NCI-H2196 (cell line): ENCODE measurements at regions not wholly inside any gene's neighbourhood (a gene's known extent, or its start where the extent isn't known, plus 50 kb on each side); places are given as distances from the start of the nearest gene placed in this dataset.
"Not testable (repeated sequence)": the region's sequence is repeated elsewhere in the genome, so short reads cannot be mapped to it uniquely, and the experiment has no call there.

Source experiments
- DNase-seq: peaks from one replicate; lab custom pipeline; 2025; ENCODE audit not compliant: unreplicated experiment; lab: John Stamatoyannopoulos, UW

- DNase-seq, result no peak
Measured at GRCh38 chr2:195572895-195573683, 83.9 kb upstream of the SLC39A10 start.

DNA sequence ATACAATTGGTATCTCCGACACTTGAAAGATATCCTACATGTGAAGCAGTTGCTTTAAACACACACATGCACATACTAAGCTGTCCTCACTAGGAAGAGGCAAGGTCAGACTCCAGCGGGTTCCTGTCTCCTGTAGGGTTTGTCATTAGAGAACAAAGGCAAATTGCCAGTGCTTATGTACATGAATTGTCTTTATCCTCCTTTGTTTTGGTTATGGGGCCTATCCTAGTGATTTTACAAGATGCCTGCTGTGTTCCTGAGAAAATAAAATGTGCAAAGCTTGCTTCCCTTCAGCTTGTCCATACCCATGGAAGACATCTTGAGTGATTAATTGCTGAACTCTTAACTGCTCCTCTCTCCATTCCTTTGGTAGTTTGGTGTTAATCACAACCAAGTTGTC, 86.7 kb upstream of the SLC39A10 start:
- DNase-seq, result no peak

DNA sequence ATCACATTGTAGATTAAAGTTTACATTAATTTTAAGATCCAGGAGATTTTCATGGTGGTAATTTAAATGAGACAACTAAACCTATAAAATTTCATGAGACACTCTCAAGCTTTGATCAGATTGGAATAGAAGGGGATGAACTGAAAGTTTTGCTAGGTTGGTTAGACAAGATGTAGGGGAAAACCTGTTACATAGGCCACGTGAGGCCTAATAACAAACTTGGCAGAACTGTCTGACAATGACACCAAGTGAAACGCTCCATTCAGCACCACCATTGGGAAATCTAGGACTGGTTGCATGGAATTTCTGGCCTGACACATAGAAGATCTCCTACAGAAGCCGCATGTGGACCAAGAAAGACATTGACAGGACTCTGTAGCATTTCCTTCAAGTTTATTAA, 87.8 kb upstream of the SLC39A10 start:
- DNase-seq, result no peak

GRCh38 chr2:195564625-195565135, 92.3 kb upstream of the SLC39A10 start:
- DNase-seq, result not testable (repeated sequence)

DNA sequence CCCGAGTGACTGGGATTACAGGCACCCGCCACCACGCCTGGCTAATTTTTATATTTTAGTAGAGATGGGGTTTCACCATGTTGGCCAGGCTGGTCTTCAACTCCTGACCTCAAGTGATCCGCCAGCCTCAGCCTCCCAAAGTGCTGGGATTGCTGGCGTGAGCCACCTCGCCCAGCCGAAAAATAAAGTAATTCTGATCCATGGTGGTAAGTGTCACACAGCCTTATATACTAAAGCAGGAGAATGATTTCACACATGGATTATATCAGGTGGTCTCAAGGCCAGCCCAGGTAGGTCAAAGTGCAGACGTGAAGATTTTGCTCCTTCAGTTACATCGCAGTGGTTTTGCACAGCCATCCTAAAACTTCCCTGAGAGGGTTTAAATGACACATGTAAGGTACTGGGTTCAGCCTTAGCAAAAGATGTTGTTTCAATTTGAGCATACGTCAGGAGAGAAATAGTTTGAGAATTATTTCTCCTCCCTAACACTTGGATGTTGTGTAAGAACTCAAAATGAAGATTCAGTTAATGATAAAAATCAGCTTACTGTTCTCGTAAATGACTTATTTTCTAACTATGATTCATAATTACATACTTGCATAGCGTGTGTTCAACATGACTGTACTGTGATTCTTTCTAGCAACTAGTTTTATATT, 93.0 kb upstream of the SLC39A10 start:
- no peak for DNase-seq

DNA sequence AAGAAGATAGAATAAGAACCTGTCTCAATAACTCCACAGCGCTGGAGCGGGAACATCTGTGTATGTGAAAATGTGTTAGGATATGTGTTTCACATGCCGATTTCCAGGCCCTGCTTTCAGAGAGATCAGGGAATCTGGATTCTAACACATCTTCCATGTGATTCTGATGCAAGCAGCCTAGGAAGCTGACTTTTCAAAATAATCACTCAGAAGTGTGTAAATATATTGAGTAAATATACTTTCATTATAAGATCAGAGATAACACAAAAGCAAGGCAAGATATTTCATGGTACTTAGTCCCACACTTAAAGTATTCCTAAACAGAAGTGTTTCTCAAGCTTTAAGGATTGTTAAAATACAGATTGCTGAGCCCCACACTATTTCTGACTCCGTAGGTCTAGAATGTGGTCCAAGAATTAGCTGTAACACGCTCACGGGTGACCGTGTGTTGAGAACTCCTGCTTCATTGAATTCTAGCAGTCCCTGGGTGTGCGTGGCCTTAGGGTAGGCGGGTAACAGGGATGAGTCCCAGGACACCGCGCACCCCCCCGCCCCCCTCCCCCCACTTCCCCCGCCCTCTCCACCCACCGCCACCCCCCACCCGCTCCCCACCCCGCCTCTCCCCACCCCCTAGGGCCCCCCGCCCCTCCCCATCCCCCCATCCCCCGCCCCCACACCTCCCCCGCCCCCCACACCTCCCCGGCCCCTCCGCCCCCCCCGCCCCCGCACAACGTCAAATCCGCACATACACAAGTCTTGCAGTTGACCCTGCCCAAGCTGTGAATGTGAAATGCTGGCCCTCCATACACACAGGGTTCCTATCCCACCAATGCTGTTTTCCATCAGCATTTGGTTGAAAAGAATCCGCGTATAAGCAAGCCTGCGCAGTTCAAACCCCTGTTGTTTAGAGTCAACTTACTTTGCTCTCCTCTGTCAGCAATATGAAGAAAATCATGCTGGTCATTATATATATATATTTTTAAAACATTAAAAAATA, 94.2 kb upstream of the SLC39A10 start:
- no peak for DNase-seq

GRCh38 chr2:195561116-195561921, 95.7 kb upstream of the SLC39A10 start:
- no peak for DNase-seq

- DNase-seq, result no peak
Measured at GRCh38 chr2:195560209-195560895, 96.7 kb upstream of the SLC39A10 start.

GRCh38 chr2:195559431-195559914, 97.6 kb upstream of the SLC39A10 start:
- no peak for DNase-seq

DNA sequence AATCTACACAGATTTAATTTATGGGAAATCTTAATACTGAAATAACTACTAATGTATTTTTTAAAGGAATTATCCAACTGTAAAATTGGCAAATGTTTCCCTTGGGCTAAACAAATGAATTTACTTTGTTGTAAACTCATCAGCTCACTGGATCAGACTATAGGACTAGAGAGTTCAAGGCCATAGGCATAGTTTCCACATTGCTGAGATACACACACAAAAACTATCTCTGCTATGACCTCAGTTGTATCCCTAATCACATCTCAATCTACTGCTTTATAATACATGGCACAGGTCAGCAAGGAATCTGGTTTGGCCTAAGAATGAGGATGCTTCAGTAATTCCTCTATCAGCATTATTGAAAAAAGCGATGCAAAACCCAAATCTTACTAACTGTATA, 101.1 kb upstream of the SLC39A10 start:
- DNase-seq, result no peak

- DNase-seq, result no peak
Measured at GRCh38 chr2:195552581-195552980, 104.4 kb upstream of the SLC39A10 start.

DNA sequence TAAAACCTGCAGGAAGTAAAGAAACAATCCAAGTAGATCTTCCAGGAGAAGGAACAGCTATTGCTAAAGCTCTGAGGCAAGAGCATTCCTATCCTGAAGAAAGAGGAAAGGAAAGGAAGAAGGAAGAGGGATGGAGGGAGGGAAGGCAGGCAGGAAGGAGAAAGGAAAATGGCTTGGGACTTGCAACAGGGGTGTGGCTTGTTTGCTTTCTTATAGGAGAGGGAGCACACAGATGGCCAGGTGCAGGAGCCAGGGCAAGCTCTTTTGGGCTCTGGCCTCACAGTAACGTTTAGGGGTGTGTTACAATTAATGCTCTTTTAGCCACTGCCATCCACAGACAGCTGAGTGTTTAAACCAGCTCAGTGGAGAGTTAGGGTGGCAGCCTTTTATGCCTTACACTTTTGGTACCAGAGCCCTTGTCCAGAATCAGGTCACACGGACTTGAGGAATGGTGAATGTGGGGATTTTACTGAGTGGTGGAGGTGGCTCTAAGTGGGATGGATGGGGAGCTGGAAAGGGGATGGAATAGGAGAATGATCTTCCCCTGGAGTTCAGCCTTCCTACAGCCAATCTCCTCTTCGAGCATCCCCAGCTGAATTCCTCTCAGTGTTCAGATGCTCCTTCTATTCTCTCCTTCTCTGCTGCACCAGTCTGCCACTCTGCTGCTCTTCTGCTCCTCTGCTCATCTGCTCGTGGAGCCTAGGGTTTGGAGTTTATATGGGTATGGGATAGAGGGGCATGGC, 108.7 kb upstream of the SLC39A10 start:
- DNase-seq, result no peak

DNA sequence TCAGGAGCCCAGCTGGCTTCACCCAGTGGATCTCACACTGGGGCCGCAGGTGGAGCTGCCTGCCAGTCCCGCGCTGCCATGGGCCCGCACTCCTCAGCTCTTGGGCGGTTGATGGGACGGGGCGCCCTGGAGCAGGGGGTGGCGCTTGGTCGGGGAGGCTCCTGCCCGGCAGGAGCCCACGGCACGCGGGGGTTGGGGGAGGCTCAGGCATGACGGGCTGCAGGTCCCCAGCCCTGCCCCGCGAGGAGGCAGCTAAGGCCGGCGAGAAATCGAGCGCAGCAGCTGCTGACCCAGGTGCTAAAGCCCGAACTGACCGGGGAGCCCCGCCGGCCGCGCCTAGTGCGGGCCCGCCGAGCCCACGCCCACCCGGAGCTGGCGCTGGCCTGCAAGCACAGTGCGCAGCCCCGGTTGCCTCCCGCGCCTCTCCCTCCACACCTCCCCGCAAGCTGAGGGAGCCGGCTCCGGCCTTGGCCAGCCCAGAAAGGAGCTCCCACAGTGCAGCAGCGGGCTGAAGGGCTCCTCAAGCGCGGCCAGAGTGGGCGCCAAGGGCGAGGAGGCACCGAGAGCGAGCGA, 109.7 kb upstream of the SLC39A10 start:
- DNase-seq, result not testable (repeated sequence)

GRCh38 chr2:195545811-195546210, 111.2 kb upstream of the SLC39A10 start:
- no peak for DNase-seq

- no peak for DNase-seq
Measured at GRCh38 chr2:195543902-195544894, 112.8 kb upstream of the SLC39A10 start.

DNA sequence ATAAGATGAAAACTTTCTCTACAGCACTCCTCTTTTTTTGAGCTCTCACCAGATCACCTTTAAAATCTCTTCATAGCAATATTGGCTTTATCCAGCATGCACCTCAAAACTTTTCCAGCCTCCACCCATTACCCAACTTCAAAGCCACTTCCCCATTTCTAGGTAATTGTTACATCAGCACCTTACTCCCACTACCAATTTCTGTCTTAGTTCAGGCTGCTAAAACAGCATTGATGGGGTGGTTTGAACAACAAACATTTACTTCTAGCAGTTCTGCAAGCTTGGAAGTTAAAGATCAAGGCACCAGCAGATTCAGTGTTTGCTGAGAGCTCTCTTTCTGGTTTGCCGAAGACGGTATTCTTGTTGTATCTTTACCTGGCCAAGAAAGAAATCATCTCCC, 114.0 kb upstream of the SLC39A10 start:
- DNase-seq, result no peak

DNA sequence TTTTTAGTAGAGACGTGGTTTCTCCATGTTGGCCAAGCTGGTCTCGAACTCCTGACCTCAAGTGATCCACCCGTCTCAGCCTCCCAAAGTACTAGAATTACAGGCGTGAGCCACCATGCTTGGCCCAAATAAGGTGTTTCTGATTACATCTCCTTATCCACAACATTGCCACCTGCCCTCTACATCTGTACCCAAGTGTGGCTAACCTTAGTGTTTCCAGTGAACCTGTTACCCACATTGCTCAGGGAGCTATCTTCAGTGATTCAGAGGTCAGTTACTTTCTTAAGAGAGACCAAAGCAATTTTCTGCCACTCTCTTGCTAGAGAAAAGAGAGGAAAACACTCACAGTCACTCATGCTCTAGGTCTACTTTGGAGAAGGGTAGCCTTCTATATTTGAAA, 115.0 kb upstream of the SLC39A10 start:
- no peak for DNase-seq
